ENCODE measurements at regions not wholly inside any gene's neighbourhood (a gene's known extent, or its start where the extent isn't known, plus 50 kb on each side); places are given as distances from the start of the nearest gene placed in this dataset.

DNA sequence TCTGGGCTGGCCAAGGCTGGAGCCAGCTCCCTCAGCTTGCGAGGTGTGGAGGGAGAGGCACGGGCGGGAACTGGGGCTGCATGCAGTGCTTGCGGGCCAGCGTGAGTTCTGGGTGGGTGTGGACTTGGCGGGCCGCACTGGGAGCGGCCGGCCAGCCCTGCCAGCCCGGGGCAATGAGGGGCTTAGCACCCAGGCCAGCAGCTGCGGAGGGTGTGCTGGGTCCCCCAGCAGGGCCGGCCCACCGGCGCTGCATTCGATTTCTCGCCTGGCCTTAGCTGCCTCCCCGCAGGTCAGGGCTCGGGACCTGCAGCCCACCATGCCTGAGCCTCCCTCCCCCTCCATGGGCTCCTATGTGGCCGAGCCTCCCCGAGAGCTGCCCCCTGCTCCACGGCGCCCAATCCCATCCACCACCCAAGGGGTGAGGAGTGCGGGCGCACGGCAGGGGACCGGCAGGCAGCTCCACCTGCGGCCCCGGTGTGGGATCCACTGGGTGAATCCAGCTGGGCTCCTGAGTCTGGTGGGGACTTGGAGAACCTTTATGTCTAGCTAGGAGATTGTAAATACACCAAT, 302.6 kb upstream of the ADAMTS16 start:
- Histone ChIP-seq H3K9ac (no peak overlapping the region), H3K4me2 (ENCODE audit: low read length) (no peak overlapping the region), H3K27ac (no peak overlapping the region), H3K4me1 (no peaks in the 10 kb centered on the region), H3K9me3 (ENCODE audit: control insufficient read depth, low read length) (no peaks in the 10 kb centered on the region), H3K36me3 (ENCODE audit: control insufficient read depth, insufficient read depth, low read length) (no peaks in the 10 kb centered on the region), H2AFZ (no peak overlapping the region), H3K4me3 (ENCODE audit: low read depth, low read length) (no peak overlapping the region), H3K79me2 (no peaks in the 10 kb centered on the region), H3K27me3 (ENCODE audit: control insufficient read depth, insufficient read depth, low read length) (no peaks in the 10 kb centered on the region)
- TF ChIP-seq, protein P1, sequence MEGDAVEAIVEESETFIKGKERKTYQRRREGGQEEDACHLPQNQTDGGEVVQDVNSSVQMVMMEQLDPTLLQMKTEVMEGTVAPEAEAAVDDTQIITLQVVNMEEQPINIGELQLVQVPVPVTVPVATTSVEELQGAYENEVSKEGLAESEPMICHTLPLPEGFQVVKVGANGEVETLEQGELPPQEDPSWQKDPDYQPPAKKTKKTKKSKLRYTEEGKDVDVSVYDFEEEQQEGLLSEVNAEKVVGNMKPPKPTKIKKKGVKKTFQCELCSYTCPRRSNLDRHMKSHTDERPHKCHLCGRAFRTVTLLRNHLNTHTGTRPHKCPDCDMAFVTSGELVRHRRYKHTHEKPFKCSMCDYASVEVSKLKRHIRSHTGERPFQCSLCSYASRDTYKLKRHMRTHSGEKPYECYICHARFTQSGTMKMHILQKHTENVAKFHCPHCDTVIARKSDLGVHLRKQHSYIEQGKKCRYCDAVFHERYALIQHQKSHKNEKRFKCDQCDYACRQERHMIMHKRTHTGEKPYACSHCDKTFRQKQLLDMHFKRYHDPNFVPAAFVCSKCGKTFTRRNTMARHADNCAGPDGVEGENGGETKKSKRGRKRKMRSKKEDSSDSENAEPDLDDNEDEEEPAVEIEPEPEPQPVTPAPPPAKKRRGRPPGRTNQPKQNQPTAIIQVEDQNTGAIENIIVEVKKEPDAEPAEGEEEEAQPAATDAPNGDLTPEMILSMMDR (IDR thresholded peaks at IDR 0.05): no peak

DNA sequence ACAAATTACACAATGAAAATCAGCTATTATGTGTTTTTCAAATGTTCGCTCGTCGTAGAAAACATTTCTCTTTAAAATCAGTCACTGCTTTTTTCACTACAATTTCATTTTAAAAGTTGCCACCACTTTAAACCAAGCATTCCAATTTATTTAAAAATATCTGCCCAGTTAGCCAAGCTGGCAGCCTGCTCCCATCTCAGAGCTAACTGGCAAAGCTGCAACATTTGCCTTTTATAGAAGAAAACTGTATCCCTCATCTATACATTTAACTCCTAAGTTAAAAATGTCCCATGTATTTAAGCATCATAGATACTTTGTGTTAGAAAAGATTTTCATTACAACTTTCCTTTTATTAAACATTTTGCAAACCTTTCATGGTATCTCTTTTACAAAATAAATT, 294.9 kb upstream of the ADAMTS16 start:
- no peaks in the 10 kb centered on the region for H3K4me1 ChIP-seq
- no peak overlapping the region for H3K27ac ChIP-seq
- H2AFZ ChIP-seq: no peak overlapping the region
- TF ChIP-seq, protein P1 (IDR thresholded peaks at IDR 0.05): no peak
- H3K79me2 ChIP-seq: no peaks in the 10 kb centered on the region
- H3K36me3 ChIP-seq (ENCODE audit: control insufficient read depth, insufficient read depth, low read length): no peaks in the 10 kb centered on the region
- H3K9me3 ChIP-seq (ENCODE audit: control insufficient read depth, low read length): no peaks in the 10 kb centered on the region
- H3K4me2 ChIP-seq (ENCODE audit: low read length): no peak overlapping the region
- no peak overlapping the region for H3K9ac ChIP-seq
- H3K27me3 ChIP-seq (ENCODE audit: control insufficient read depth, insufficient read depth, low read length): no peaks in the 10 kb centered on the region
- H3K4me3 ChIP-seq (ENCODE audit: low read depth, low read length): no peak overlapping the region

DNA sequence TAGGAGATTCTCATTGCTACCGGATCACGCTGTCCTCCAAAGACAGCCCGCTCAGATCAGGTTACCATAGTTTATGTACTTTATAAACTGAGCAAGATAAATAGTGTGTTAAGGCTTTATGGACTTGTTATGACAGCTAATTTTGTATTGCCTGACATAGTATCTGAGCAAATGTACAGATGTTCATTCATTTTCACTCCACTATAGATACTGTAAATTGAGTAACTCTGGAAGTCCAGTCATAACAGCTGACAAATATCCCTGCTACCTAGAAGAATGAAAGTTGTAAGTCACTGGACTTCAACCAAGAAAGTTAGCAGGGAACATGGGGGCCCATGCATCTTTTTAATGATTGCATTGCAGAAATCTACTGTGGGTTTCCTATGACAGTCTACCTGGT, 292.4 kb upstream of the ADAMTS16 start:
- H3K36me3 ChIP-seq (ENCODE audit: control insufficient read depth, insufficient read depth, low read length): no peaks in the 10 kb centered on the region
- no peaks in the 10 kb centered on the region for H3K79me2 ChIP-seq
- H3K4me1 ChIP-seq: no peaks in the 10 kb centered on the region
- no peak overlapping the region for H3K27ac ChIP-seq
- H3K4me3 ChIP-seq (ENCODE audit: low read depth, low read length): no peak overlapping the region
- TF ChIP-seq, protein P1 (IDR thresholded peaks at IDR 0.05): no peak
- H3K4me2 ChIP-seq (ENCODE audit: low read length): no peak overlapping the region
- no peak overlapping the region for H3K9ac ChIP-seq
- no peak overlapping the region for H2AFZ ChIP-seq
- no peaks in the 10 kb centered on the region for H3K9me3 ChIP-seq (ENCODE audit: control insufficient read depth, low read length)
- H3K27me3 ChIP-seq (ENCODE audit: control insufficient read depth, insufficient read depth, low read length): no peaks in the 10 kb centered on the region

DNA sequence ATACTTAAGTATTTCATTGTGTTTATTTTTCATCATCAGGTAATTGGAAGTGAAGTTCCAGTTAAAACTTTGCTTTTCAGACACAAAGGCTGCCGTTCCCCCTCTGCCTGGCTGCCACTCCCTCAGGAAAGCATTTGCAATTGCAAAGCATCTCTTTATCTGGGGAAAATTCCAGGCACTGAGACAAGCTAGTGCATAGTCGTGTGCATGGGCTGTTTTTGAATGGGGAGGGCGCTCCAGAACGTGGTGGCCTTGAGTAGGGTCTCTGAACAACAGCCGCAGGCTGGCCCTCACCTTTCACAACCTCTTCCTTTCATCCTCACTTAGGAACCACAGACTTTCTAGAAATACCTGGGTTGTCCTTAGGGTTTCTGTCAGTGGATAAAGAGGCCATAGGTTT, 285.1 kb upstream of the ADAMTS16 start:
- Histone ChIP-seq H3K27me3 (ENCODE audit: control insufficient read depth, insufficient read depth, low read length) (no peaks in the 10 kb centered on the region), H3K4me2 (ENCODE audit: low read length) (no peak overlapping the region), H3K36me3 (ENCODE audit: control insufficient read depth, insufficient read depth, low read length) (no peaks in the 10 kb centered on the region), H3K4me1 (no peaks in the 10 kb centered on the region), H3K4me3 (ENCODE audit: low read depth, low read length) (no peak overlapping the region), H3K79me2 (no peaks in the 10 kb centered on the region), H3K9ac (no peak overlapping the region), H3K27ac (no peak overlapping the region), H2AFZ (no peak overlapping the region), H3K9me3 (ENCODE audit: control insufficient read depth, low read length) (no peaks in the 10 kb centered on the region)
- TF ChIP-seq, protein P1 (IDR thresholded peaks at IDR 0.05): no peak

DNA sequence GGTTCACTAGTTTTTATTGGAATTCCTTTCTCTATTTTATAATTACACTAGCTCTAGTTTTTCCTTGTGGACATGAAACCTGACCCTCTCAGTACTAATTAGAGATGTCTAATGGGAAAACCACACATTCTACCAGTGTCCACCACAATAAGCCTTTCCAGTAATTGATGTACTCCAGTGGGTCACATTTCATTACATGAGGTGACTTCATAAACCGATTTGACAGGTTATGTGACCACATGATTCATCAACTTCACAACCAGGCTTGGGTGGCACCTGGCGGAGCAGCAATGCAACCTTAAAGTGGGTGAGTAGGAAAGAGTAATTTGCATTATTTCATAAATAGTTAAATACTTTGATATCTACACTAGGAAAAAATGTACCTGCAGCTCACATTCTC, 284.2 kb upstream of the ADAMTS16 start:
- H3K4me2 ChIP-seq (ENCODE audit: low read length): no peak overlapping the region
- no peaks in the 10 kb centered on the region for H3K4me1 ChIP-seq
- TF ChIP-seq, protein P1 (IDR thresholded peaks at IDR 0.05): no peak
- no peaks in the 10 kb centered on the region for H3K79me2 ChIP-seq
- no peaks in the 10 kb centered on the region for H3K36me3 ChIP-seq (ENCODE audit: control insufficient read depth, insufficient read depth, low read length)
- H3K27ac ChIP-seq: no peak overlapping the region
- H3K9me3 ChIP-seq (ENCODE audit: control insufficient read depth, low read length): no peaks in the 10 kb centered on the region
- H3K9ac ChIP-seq: no peak overlapping the region
- no peaks in the 10 kb centered on the region for H3K27me3 ChIP-seq (ENCODE audit: control insufficient read depth, insufficient read depth, low read length)
- no peak overlapping the region for H3K4me3 ChIP-seq (ENCODE audit: low read depth, low read length)
- H2AFZ ChIP-seq: no peak overlapping the region
